ENCODE measurements at regions not wholly inside any gene's neighbourhood (a gene's known extent, or its start where the extent isn't known, plus 50 kb on each side); places are given as distances from the start of the nearest gene placed in this dataset.

- TF ChIP-seq POLR2A (IDR thresholded peaks at IDR 0.05; ENCODE audit: control extremely low read depth in 1 of 2, low read depth in 2 of 2, low read length in 2 of 2) (no peak), BCL11A (IDR thresholded peaks at IDR 0.05; ENCODE audit: low read depth in 2 of 2, low read length in 2 of 2) (no peak), CTCF (IDR thresholded peaks at IDR 0.05; ENCODE audit: control extremely low read depth in 1 of 3, insufficient read depth in 1 of 3, low read depth in 1 of 3, low read length in 3 of 3) (no peak), SIN3A (conservative IDR thresholded peaks at IDR 0.05 in 1 of 2, IDR thresholded peaks at IDR 0.05 in 1 of 2; ENCODE audit: low read depth in 1 of 2, low read length in 2 of 2) (no peak), YY1 (IDR thresholded peaks at IDR 0.05; ENCODE audit: low read depth, low read length) (no peak)
Measured at GRCh38 chr14:22500954-22501726, 87.9 kb downstream of the DAD1 start.
